ENCODE measurements at regions not wholly inside any gene's neighbourhood (a gene's known extent, or its start where the extent isn't known, plus 50 kb on each side); places are given as distances from the start of the nearest gene placed in this dataset.

GRCh38 chr14:42185718-42186117 is 579.0 kb downstream of the LRFN5 start:
- no peak for DNase-seq (ENCODE audit: low read depth)
- TF ChIP-seq CTCF (IDR thresholded peaks at IDR 0.05; ENCODE audit: low read depth, low read length), result no peak
- H3K4me3 ChIP-seq (ENCODE audit: low read depth, low read length), result no peak overlapping the region

GRCh38 chr14:42174357-42174756 is 567.7 kb downstream of the LRFN5 start:
- TF ChIP-seq MAX (IDR thresholded peaks at IDR 0.05; ENCODE audit: low read depth, low read length), result no peak
- no peak for TF ChIP-seq MYC (IDR thresholded peaks at IDR 0.05; ENCODE audit: low read depth, low read length)
- no peak for TF ChIP-seq CTCF (IDR thresholded peaks at IDR 0.05; ENCODE audit: low read depth, low read length)
- TF ChIP-seq POLR2A (IDR thresholded peaks at IDR 0.05; ENCODE audit: extremely low read depth, insufficient read length), result no peak
- no peak for DNase-seq (ENCODE audit: low read depth)
- no peak overlapping the region for H3K4me3 ChIP-seq (ENCODE audit: low read depth, low read length)

GRCh38 chr14:42173206-42173605 is 566.5 kb downstream of the LRFN5 start:
- no peak for DNase-seq (ENCODE audit: low read depth)
- no peak overlapping the region for H3K4me3 ChIP-seq (ENCODE audit: low read depth, low read length)
- no peak for TF ChIP-seq CTCF (IDR thresholded peaks at IDR 0.05; ENCODE audit: low read depth, low read length)
- no peak for TF ChIP-seq MAX (IDR thresholded peaks at IDR 0.05; ENCODE audit: low read depth, low read length)
- no peak for TF ChIP-seq POLR2A (IDR thresholded peaks at IDR 0.05; ENCODE audit: extremely low read depth, insufficient read length)
- TF ChIP-seq MYC (IDR thresholded peaks at IDR 0.05; ENCODE audit: low read depth, low read length), result no peak

GRCh38 chr14:42172304-42172703 is 565.6 kb downstream of the LRFN5 start:
- TF ChIP-seq CTCF (IDR thresholded peaks at IDR 0.05; ENCODE audit: low read depth, low read length), result no peak
- no peak for TF ChIP-seq MAX (IDR thresholded peaks at IDR 0.05; ENCODE audit: low read depth, low read length)
- TF ChIP-seq MYC (IDR thresholded peaks at IDR 0.05; ENCODE audit: low read depth, low read length), result no peak
- no peak for TF ChIP-seq POLR2A (IDR thresholded peaks at IDR 0.05; ENCODE audit: extremely low read depth, insufficient read length)
- no peak overlapping the region for H3K4me3 ChIP-seq (ENCODE audit: low read depth, low read length)
- DNase-seq (ENCODE audit: low read depth), result no peak

- no peak for DNase-seq (ENCODE audit: low read depth)
- no peak for TF ChIP-seq MYC (IDR thresholded peaks at IDR 0.05; ENCODE audit: low read depth, low read length)
- no peak for TF ChIP-seq CTCF (IDR thresholded peaks at IDR 0.05; ENCODE audit: low read depth, low read length)
- no peak for TF ChIP-seq MAX (IDR thresholded peaks at IDR 0.05; ENCODE audit: low read depth, low read length)
- TF ChIP-seq POLR2A (IDR thresholded peaks at IDR 0.05; ENCODE audit: extremely low read depth, insufficient read length), result no peak
These were observed 556.5 kb downstream of the LRFN5 start for GRCh38 chr14:42163136-42163535.

GRCh38 chr14:42159138-42159537 is 552.5 kb downstream of the LRFN5 start:
- no peak for TF ChIP-seq CTCF (IDR thresholded peaks at IDR 0.05; ENCODE audit: low read depth, low read length)
- TF ChIP-seq MYC (IDR thresholded peaks at IDR 0.05; ENCODE audit: low read depth, low read length), result no peak
- TF ChIP-seq POLR2A (IDR thresholded peaks at IDR 0.05; ENCODE audit: extremely low read depth, insufficient read length), result no peak
- no peak for TF ChIP-seq MAX (IDR thresholded peaks at IDR 0.05; ENCODE audit: low read depth, low read length)
- H3K4me3 ChIP-seq (ENCODE audit: low read depth, low read length), result no peak overlapping the region
- DNase-seq (ENCODE audit: low read depth), result no peak

More at GRCh38 chr14:42163136-42163535, 556.5 kb downstream of the LRFN5 start:
- H3K4me3 ChIP-seq (ENCODE audit: low read depth, low read length), result no peak overlapping the region

Measured in NB4 (cell line).